ENCODE measurements at regions not wholly inside any gene's neighbourhood (a gene's known extent, or its start where the extent isn't known, plus 50 kb on each side); places are given as distances from the start of the nearest gene placed in this dataset.
"Not testable (repeated sequence)": the region's sequence is repeated elsewhere in the genome, so short reads cannot be mapped to it uniquely, and the experiment has no call there.

- peak in 12 of 14 donors; percentile 16 to 81 (median 40) for DNase-seq
These were observed 137.2 kb downstream of the TRIM43 start for GRCh38 chr2:95728878-95729596.

GRCh38 chr2:95729597-95729955 is 137.8 kb downstream of the TRIM43 start:
- no peak for DNase-seq

DNA sequence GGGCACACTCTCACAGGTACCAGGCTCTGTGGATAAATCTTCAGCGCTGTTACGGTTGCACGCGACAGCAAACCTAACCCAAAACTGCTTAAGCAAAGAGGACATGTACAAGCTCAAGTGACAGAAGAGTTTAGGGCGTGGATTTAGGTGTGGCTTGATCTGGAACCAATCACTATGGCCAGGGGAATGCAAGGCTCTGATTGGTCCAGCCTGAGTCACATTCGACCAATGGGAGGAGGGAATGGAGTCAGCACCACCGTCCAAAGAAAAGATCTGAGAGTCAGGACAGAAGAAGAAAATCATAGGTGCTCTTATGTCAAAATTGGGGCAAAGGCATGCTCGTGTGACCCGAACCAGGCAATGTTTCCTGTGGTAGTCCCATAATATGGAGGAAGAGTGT is 139.0 kb downstream of the TRIM43 start:
- DNase-seq, result no peak

DNA sequence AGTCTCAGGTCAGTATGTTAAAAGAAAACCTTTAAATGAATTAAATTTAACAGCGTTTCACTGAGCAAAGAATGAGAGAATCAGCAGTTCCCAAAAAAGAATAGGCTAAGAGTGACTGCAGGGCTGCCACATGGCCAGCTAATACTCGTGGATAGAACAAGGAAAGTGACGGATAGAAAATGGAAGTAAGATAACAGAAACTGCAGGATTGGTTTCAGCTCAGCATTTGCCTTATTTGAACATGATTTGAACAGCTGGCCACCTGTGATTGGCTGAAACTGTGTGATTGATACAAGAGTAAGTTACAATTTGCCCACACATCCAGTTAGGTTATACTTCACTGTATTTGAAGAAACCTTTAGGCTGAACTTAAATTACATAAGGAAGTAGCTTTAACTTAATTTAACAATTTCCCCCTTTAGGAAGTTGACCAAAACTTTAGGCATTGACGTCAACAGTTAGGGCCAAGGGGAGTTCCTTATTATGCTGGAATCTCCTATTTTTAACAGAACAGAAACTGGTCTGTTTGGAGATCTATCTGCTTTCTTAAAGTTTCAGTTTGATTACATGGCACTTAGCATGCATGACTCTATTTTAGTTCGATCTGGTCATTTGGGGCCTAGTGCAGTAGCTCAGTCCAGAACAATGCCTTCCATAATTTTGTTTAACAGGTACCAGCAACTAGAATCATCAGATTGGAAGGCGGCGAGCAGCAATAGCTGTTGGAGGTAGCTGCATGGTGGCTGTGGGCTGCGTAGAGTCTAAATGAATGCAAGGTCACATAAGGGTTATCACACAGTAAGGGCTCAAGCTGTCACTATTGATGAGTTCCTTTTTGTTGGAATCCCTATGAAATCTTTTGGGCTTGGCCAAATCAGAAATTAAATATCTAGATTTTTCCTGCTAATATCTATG is 143.4 kb downstream of the TRIM43 start:
- DNase-seq, result no peak

DNA sequence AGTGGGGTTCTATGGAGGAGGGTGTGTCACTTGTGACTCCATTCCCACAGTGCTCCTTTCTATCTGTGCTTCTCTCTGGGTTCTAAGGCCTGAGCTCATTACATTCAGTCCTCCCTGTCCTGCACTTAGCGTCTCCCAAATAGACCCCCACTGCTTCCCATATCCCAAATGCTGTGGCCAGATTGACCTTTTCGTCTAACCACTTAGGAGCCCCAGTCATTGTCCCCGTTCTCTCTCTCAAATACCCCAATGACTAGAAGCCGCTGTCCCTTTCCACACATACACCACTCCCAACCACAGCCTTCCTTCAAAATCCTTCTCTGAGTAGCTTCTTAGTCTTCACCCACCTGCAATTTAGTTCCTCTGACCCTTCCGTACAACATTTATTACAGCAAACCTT is 146.5 kb downstream of the TRIM43 start:
- DNase-seq, result no peak

- not testable (repeated sequence) for DNase-seq
These were observed 160.3 kb downstream of the TRIM43 start for GRCh38 chr2:95752126-95752525.

- DNase-seq, result peak in 1 of 14 donors; percentile 66
These were observed 162.0 kb downstream of the TRIM43 start for GRCh38 chr2:95753812-95754211.

GRCh38 chr2:95754213-95754612 is 162.4 kb downstream of the TRIM43 start:
- DNase-seq, result not testable (repeated sequence)

- DNase-seq, result not testable (repeated sequence)
These were observed 163.2 kb downstream of the TRIM43 start for GRCh38 chr2:95754819-95755563.

- not testable (repeated sequence) for DNase-seq
These were observed 164.3 kb downstream of the TRIM43 start for GRCh38 chr2:95755956-95756669.

DNA sequence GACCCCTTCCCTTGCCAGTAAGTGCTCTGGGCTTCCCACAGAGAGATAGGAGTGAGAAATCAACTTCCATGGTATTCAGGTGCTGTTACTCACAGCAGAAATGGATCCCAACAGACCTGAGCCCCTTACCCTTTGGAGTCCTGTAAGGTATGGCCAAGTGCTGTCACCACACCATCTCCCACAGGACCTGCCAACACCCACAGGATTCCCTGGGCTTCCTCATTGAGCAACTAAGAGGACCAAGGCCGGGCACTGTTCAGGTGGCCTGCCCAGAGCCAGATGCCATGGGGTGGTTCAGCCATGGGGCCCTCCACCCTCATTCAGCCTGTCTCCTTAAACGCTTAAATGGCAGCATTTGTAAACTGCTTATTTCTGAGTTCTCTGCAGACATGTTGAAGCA is 166.2 kb downstream of the TRIM43 start:
- no peak for DNase-seq

DNA sequence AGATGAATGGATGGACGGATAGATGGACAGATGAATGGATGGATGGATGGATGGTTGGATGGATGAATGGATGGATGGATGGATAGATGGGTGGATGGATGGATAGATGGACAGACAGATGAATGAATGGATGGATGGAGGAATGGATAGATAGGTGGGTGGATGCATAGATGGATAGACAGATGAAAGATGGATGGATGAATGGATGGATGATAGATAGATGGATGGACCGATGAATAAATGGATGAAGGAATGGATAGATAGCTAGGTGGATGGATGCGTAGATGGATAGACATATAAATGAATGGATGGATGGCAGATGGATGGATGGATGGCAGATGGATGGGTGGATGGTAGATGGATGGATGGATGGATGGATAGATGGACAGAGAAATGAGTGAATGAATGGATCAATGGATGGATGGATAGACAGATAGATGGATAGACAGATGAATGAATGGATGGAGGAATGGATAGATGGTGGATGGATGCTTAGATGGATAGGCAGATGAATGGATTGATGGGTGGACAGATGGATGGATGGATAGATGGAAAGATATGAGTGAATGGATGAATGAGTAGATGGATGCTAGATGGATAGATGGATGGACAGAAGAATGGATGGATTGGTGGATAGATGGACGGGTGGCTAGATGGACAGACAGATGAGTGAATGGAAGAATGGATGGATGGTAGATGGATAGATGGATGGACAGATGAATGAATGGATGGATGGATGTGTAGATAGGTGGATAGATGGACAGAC is 167.9 kb downstream of the TRIM43 start:
- DNase-seq, result no peak

DNA sequence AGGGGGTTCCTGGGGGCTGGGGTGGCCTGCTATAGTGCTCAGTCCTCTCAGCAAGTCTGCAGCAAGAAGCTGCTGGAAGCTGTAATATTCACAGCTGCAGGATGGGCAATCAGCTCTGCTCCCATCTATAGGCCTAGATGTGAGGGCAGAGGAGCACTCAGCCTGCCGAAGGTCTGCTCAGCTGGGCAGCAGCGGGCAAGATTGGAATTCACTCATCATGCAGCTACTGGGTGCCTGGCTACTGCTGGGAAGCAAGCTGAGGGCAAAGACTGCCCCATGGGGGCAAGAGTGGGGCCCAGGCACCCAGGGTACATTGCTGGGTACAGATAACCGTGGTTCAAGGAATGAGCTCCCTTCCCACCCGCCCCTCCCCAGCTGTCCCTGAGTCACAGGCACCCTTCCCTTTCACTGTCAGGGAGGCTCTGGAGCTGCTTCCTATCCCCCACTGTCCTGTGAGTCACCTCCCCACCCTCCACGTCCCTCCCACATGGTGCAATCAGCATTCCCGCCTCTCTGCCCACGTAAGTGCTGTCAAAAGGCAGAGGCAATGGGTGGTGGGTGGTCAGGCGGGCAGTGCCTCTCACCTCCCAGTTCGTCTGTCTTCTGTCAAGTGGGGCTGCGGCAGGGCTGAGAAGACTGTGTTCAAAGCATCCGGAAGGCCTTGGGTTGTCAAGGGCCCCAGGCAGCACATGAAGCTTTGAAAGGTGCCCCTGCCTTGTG is 169.2 kb downstream of the TRIM43 start:
- no peak for DNase-seq

GRCh38 chr2:95761556-95761955 is 169.8 kb downstream of the TRIM43 start:
- no peak for DNase-seq

DNA sequence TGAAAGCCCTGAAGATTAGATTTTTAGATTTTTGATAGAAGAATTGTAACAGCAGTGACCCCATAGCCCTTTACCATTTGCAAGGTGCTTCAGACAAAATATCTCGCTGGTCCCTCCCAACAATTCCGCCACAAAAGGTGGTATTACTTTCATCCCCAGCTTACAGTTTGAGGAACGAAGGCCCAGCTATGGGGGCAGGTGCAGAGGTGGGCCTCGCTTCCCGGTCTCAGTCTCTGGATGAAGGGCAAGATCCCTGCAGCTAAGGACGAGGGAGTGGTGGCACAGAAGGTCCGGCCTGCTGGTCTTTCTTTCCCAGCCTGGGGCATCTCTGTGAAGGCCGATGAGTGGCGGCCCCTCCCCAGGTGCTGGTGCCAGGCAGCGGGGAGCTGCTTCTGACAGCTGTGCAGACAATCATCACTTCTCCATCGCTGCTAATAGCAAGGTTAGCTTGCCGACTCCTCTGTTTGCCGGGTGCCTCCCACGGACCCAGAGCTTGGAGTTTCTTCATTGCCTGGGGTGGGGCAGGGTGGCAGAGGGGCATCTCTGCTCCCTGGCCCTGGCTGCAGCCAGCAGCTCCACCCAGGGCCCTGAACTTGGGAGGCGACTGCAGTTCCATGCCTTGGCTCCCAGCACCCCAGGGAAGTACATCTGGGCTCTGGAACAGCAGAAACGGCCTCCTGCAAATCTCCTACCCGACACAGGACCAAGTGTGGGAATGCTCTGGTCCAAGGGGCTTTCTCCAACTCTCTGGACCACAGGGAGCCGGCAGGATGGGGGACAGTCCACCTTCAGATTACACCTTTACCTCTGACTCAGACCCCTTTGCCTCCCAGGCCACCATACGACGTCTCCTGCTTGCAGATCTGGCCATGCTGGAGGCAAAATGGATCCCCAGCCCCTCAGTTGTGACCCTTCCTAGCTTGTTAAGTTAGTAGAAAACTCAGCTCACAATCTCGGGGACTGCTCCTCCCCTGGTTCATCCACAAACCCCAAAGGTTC is 170.5 kb downstream of the TRIM43 start:
- not testable (repeated sequence) for DNase-seq

GRCh38 chr2:95763074-95763473 is 171.3 kb downstream of the TRIM43 start:
- DNase-seq, result not testable (repeated sequence)

- not testable (repeated sequence) for DNase-seq
These were observed 173.2 kb downstream of the TRIM43 start for GRCh38 chr2:95764966-95765365.

- not testable (repeated sequence) for DNase-seq
These were observed 174.4 kb downstream of the TRIM43 start for GRCh38 chr2:95765925-95766910.

All from C1 segment of cervical spinal cord (tissue), 14 donors.